Activated CD8-positive, alpha-beta T cell treated with anti-CD3 and anti-CD28 coated beads, Interleukin-2, amount 10 ng/mL, durations not matched to agents 7 days and 5 days (primary cell): ENCODE measurements at regions not wholly inside any gene's neighbourhood (a gene's known extent, or its start where the extent isn't known, plus 50 kb on each side); places are given as distances from the start of the nearest gene placed in this dataset.

ENCODE experiments used
- ATAC-seq: fragments of 150-1000 bp; cut with Tn5 transposase; one replicate; pipeline ENCODE4 v1.10.0; 2021; ENCODE audit warnings: moderate library complexity
- CTCF ChIA-PET: fragments of 350-600 bp; sonication (Branson Sonifier 250); formaldehyde crosslinking; loops from one replicate; lab custom pipeline; 2021; ENCODE audit warnings: antibody characterized with exemption; lab: Charles Lee
- POLR2A ChIA-PET: fragments of 350-600 bp; sonication (Branson Sonifier 250); formaldehyde crosslinking; loops from one replicate; lab custom pipeline; 2021; ENCODE audit warnings: antibody characterized with exemption; lab: Charles Lee
- DNase-seq: peaks from one replicate; pipeline ENCODE4 v3.0.0-alpha.2; 2020
- H3K27ac Mint-ChIP-seq: one replicate; pipeline ENCODE4 v1.8.0; 2021; ENCODE audit warnings: mild to moderate bottlenecking, mixed read lengths
- H3K27me3 Mint-ChIP-seq: one replicate; pipeline ENCODE4 v1.8.0; 2021; ENCODE audit warnings: low read depth, mixed read lengths
- H3K36me3 Mint-ChIP-seq: one replicate; pipeline ENCODE4 v1.8.0; 2021; ENCODE audit warnings: low read depth, mixed read lengths
- H3K4me1 Mint-ChIP-seq: one replicate; pipeline ENCODE4 v1.8.0; 2021; ENCODE audit warnings: low read depth, mixed read lengths
- H3K4me3 Mint-ChIP-seq: one replicate; pipeline ENCODE4 v1.8.0; 2021; ENCODE audit warnings: mild to moderate bottlenecking, mixed read lengths
- H3K9me3 Mint-ChIP-seq: one replicate; pipeline ENCODE4 v1.8.0; 2022; ENCODE audit warnings: mixed read lengths; ENCODE audit not compliant: insufficient read depth

GRCh38 chr2:217064234-217065011 is 204.6 kb upstream of the TNP1 start:
- Mint-ChIP-seq H3K9me3 (no peaks in the 10 kb centered on the region), H3K4me1 (peaks cover 4% of the 10 kb centered on the region), H3K4me3 (no peak overlapping the region), H3K27me3 (peaks cover 4% of the 10 kb centered on the region), H3K36me3 (no peaks in the 10 kb centered on the region), H3K27ac (no peak overlapping the region)
- ChIA-PET CTCF (no interaction called here), POLR2A (no interaction called here)
- no peak for DNase-seq
- no peak for ATAC-seq

GRCh38 chr2:217063238-217063755 is 203.4 kb upstream of the TNP1 start:
- H3K27me3 Mint-ChIP-seq: peaks cover 9% of the 10 kb centered on the region
- H3K27ac Mint-ChIP-seq: peak overlapping the region; percentile 13
- no peak for ATAC-seq
- DNase-seq: no peak
- POLR2A ChIA-PET: no interaction called here
- H3K9me3 Mint-ChIP-seq: no peaks in the 10 kb centered on the region
- H3K36me3 Mint-ChIP-seq: no peaks in the 10 kb centered on the region
- CTCF ChIA-PET: no interaction called here
- H3K4me3 Mint-ChIP-seq: no peak overlapping the region
- peaks cover 4% of the 10 kb centered on the region for H3K4me1 Mint-ChIP-seq

- ChIA-PET CTCF (interaction anchor here (0.8 kb wide), 1 partner anchor 12 kb away, joined by 3 read pairs; no protein-coding TSS in a partner anchor), POLR2A (no interaction called here)
- Mint-ChIP-seq H3K4me3 (no peak overlapping the region), H3K4me1 (peaks cover 4% of the 10 kb centered on the region), H3K9me3 (no peaks in the 10 kb centered on the region), H3K27ac (no peak overlapping the region), H3K36me3 (no peaks in the 10 kb centered on the region), H3K27me3 (peaks cover 14% of the 10 kb centered on the region)
- ATAC-seq (no peak), DNase-seq (no peak)
Observed at GRCh38 chr2:217062768-217063167, 202.9 kb upstream of the TNP1 start.

- no peaks in the 10 kb centered on the region for H3K36me3 Mint-ChIP-seq
- ChIA-PET POLR2A (no interaction called here), CTCF (interaction anchor here (0.8 kb wide), 2 partner anchors 11 to 104 kb away, joined by 3 read pairs; no protein-coding TSS in a partner anchor)
- H3K4me3 Mint-ChIP-seq: no peak overlapping the region
- no peak for DNase-seq
- H3K4me1 Mint-ChIP-seq: peaks cover 4% of the 10 kb centered on the region
- no peak for ATAC-seq
- no peak overlapping the region for H3K27ac Mint-ChIP-seq
- peaks cover 18% of the 10 kb centered on the region for H3K27me3 Mint-ChIP-seq
- no peaks in the 10 kb centered on the region for H3K9me3 Mint-ChIP-seq
Observed at GRCh38 chr2:217061916-217062505, 202.1 kb upstream of the TNP1 start.

- POLR2A ChIA-PET: no interaction called here
- Mint-ChIP-seq H3K27me3 (peaks cover 18% of the 10 kb centered on the region), H3K4me1 (peaks cover 4% of the 10 kb centered on the region), H3K27ac (no peak overlapping the region), H3K36me3 (no peaks in the 10 kb centered on the region), H3K9me3 (no peaks in the 10 kb centered on the region), H3K4me3 (no peak overlapping the region)
- DNase-seq: no peak
- no peak for ATAC-seq
- CTCF ChIA-PET: interaction anchor here (0.8 kb wide), 1 partner anchor 105 kb away, joined by 3 read pairs; no protein-coding TSS in a partner anchor
Observed at GRCh38 chr2:217060951-217061547, 201.2 kb upstream of the TNP1 start.

- DNase-seq: no peak
- POLR2A ChIA-PET: no interaction called here
Observed at GRCh38 chr2:217060516-217060915, 200.7 kb upstream of the TNP1 start.

GRCh38 chr2:217058791-217059755 is 199.2 kb upstream of the TNP1 start:
- Mint-ChIP-seq H3K9me3 (no peaks in the 10 kb centered on the region), H3K36me3 (no peaks in the 10 kb centered on the region), H3K4me3 (no peak overlapping the region), H3K27me3 (peaks cover 29% of the 10 kb centered on the region), H3K27ac (no peak overlapping the region), H3K4me1 (peaks cover 4% of the 10 kb centered on the region)
- ATAC-seq: no peak
- no peak for DNase-seq
- CTCF ChIA-PET: no interaction called here
- POLR2A ChIA-PET: no interaction called here

More at GRCh38 chr2:217060516-217060915, 200.7 kb upstream of the TNP1 start:
- Mint-ChIP-seq H3K4me1 (peaks cover 4% of the 10 kb centered on the region), H3K27me3 (peaks cover 20% of the 10 kb centered on the region), H3K9me3 (no peaks in the 10 kb centered on the region), H3K27ac (no peak overlapping the region), H3K4me3 (no peak overlapping the region), H3K36me3 (no peaks in the 10 kb centered on the region)
- CTCF ChIA-PET: no interaction called here
- ATAC-seq: no peak

GRCh38 chr2:217057773-217058172 is 197.9 kb upstream of the TNP1 start:
- no peak for DNase-seq
- H3K27me3 Mint-ChIP-seq: peaks cover 35% of the 10 kb centered on the region
- H3K4me3 Mint-ChIP-seq: no peak overlapping the region
- H3K36me3 Mint-ChIP-seq: no peaks in the 10 kb centered on the region
- ChIA-PET CTCF (no interaction called here), POLR2A (no interaction called here)
- H3K4me1 Mint-ChIP-seq: no peaks in the 10 kb centered on the region
- ATAC-seq: no peak
- no peak overlapping the region for H3K27ac Mint-ChIP-seq
- no peaks in the 10 kb centered on the region for H3K9me3 Mint-ChIP-seq

GRCh38 chr2:217055624-217056023 is 195.8 kb upstream of the TNP1 start:
- no peak for ATAC-seq
- no peaks in the 10 kb centered on the region for H3K9me3 Mint-ChIP-seq
- no peaks in the 10 kb centered on the region for H3K36me3 Mint-ChIP-seq
- H3K4me3 Mint-ChIP-seq: no peak overlapping the region
- no peaks in the 10 kb centered on the region for H3K4me1 Mint-ChIP-seq
- peaks cover 46% of the 10 kb centered on the region for H3K27me3 Mint-ChIP-seq
- no peak for DNase-seq
- no peak overlapping the region for H3K27ac Mint-ChIP-seq
- CTCF ChIA-PET: no interaction called here
- POLR2A ChIA-PET: no interaction called here

GRCh38 chr2:217054791-217055190 is 194.9 kb upstream of the TNP1 start:
- ChIA-PET POLR2A (no interaction called here), CTCF (no interaction called here)
- Mint-ChIP-seq H3K4me3 (no peak overlapping the region), H3K27me3 (peaks cover 50% of the 10 kb centered on the region), H3K36me3 (no peaks in the 10 kb centered on the region), H3K9me3 (no peaks in the 10 kb centered on the region), H3K27ac (no peak overlapping the region), H3K4me1 (no peaks in the 10 kb centered on the region)
- ATAC-seq (no peak), DNase-seq (no peak)

- Mint-ChIP-seq H3K9me3 (no peaks in the 10 kb centered on the region), H3K27me3 (peaks cover 51% of the 10 kb centered on the region), H3K36me3 (no peaks in the 10 kb centered on the region), H3K4me1 (no peaks in the 10 kb centered on the region), H3K4me3 (no peak overlapping the region), H3K27ac (no peak overlapping the region)
- ATAC-seq (no peak), DNase-seq (no peak)
- ChIA-PET CTCF (no interaction called here), POLR2A (no interaction called here)
Observed at GRCh38 chr2:217052856-217053577, 193.2 kb upstream of the TNP1 start.
